Thyroid gland (tissue), 4 donors: ENCODE measurements at regions not wholly inside any gene's neighbourhood (a gene's known extent, or its start where the extent isn't known, plus 50 kb on each side); places are given as distances from the start of the nearest gene placed in this dataset.

ENCODE experiments used
- DNase-seq, 2 donors: peaks; one replicate each; pipeline ENCODE4 v3.0.0-alpha.2; 2019
- H3K27ac ChIP-seq, 3 donors: fragments of 200-600 bp; sonication (generic); 1 replicate in 2 of 3; 2 replicates in 1 of 3; pipeline ENCODE4 v1.5.1; 2016 to 2019; ENCODE audit warnings: mild to moderate bottlenecking in 1 of 3, moderate library complexity in 1 of 3
- H3K27me3 ChIP-seq: fragments of 200-600 bp; sonication (generic); one replicate; pipeline ENCODE4 v1.5.1; 2019
- H3K36me3 ChIP-seq, 2 donors: fragments of 200-600 bp; sonication (generic); one replicate each; pipeline ENCODE4 v1.5.1; 2016 to 2019
- H3K4me1 ChIP-seq, 2 donors: fragments of 200-600 bp; sonication (generic); one replicate each; pipeline ENCODE4 v1.5.1; 2017 to 2019
- H3K4me3 ChIP-seq, 3 donors: fragments of 200-600 bp; sonication (generic); replicated peaks in 1 of 3; 1 replicate in 2 of 3; 2 replicates in 1 of 3; pipeline ENCODE4 v1.5.1; 2016; ENCODE audit warnings: mild to moderate bottlenecking in 1 of 3
- H3K9me3 ChIP-seq: fragments of 200-600 bp; sonication (generic); one replicate; pipeline ENCODE4 v1.5.1; 2017
- CTCF ChIP-seq, 6 experiments: fragments of 200-600 bp in 3 of 6; fragments of 450-650 bp in 3 of 6; sonication (generic) in 3 of 6; IDR thresholded peaks; one replicate each; pipeline ENCODE4 v1.5.1; 2016 to 2019; ENCODE audit warnings: antibody characterized with exemption in 6 of 6, mild to moderate bottlenecking in 2 of 6, inconsistent platforms in 1 of 6, moderate library complexity in 1 of 6
- POLR2A ChIP-seq, 2 donors: fragments of 450-650 bp; IDR thresholded peaks; one replicate each; pipeline ENCODE4 v1.6.1; 2017; ENCODE audit warnings: antibody characterized with exemption in 2 of 2, mild to moderate bottlenecking in 2 of 2, moderate library complexity in 1 of 2
- WGBS, 2 donors: methylation state at CpG; one replicate each; pipeline ENCODE4 v1.1.5; 2017; 5-methylcytosine and 5-hydroxymethylcytosine counted together
- intact Hi-C: fragments of 100-400 bp; cut with DNase I; formaldehyde crosslinking; loops from one replicate; pipeline ENCODE4 v1.15.1; 2023

GRCh38 chr6:154664287-154664686 lies 68.9 kb upstream of the SCAF8 start:
- no peaks in the 10 kb centered on the region for H3K9me3 ChIP-seq
- no peak overlapping the region for H3K4me3 ChIP-seq
- no peak for TF ChIP-seq POLR2A (IDR thresholded peaks at IDR 0.05)
- TF ChIP-seq CTCF (IDR thresholded peaks at IDR 0.05), result no peak
- H3K4me1 ChIP-seq, result no peaks in the 10 kb centered on the region
- H3K27ac ChIP-seq, result no peak overlapping the region
- WGBS, 2 donors, result 91 to 97% methylated on average over 3 of the region's 3 CpGs
- DNase-seq, result no peak
- no peaks in the 10 kb centered on the region for H3K36me3 ChIP-seq
- intact Hi-C loops, result no loop called here
- no peaks in the 10 kb centered on the region for H3K27me3 ChIP-seq

- Histone ChIP-seq H3K27ac (no peak overlapping the region), H3K4me3 (no peak overlapping the region), H3K27me3 (no peaks in the 10 kb centered on the region), H3K4me1 (no peaks in the 10 kb centered on the region), H3K36me3 (no peaks in the 10 kb centered on the region), H3K9me3 (no peaks in the 10 kb centered on the region)
- TF ChIP-seq CTCF (IDR thresholded peaks at IDR 0.05) (no peak), POLR2A (IDR thresholded peaks at IDR 0.05) (no peak)
- no peak for DNase-seq
- WGBS, 2 donors, result 88 to 93% methylated on average over 2 of the region's 2 CpGs
- intact Hi-C loops, result no loop called here
These were observed 65.1 kb upstream of the SCAF8 start for GRCh38 chr6:154668156-154668555.

GRCh38 chr6:154672086-154672485 lies 61.1 kb upstream of the SCAF8 start:
- Histone ChIP-seq H3K27ac (no peak overlapping the region), H3K4me3 (no peak overlapping the region), H3K4me1 (no peaks in the 10 kb centered on the region), H3K27me3 (no peaks in the 10 kb centered on the region), H3K36me3 (no peaks in the 10 kb centered on the region), H3K9me3 (no peaks in the 10 kb centered on the region)
- no peak for DNase-seq
- intact Hi-C loops, result loop anchor here (10.0 kb wide), 2 partner anchors 63 to 503 kb away; partner anchors contain the start of gene SCAF8
- TF ChIP-seq POLR2A (IDR thresholded peaks at IDR 0.05) (no peak), CTCF (IDR thresholded peaks at IDR 0.05) (no peak)
- 54 to 67% methylated on average over 4 of the region's 4 CpGs for WGBS, 2 donors

- H3K4me1 ChIP-seq, result no peaks in the 10 kb centered on the region
- 80 to 89% methylated on average over 4 of the region's 4 CpGs for WGBS, 2 donors
- H3K27ac ChIP-seq, result no peak overlapping the region
- no peaks in the 10 kb centered on the region for H3K9me3 ChIP-seq
- TF ChIP-seq CTCF (IDR thresholded peaks at IDR 0.05), result no peak
- no peak for TF ChIP-seq POLR2A (IDR thresholded peaks at IDR 0.05)
- DNase-seq, result no peak
- intact Hi-C loops, result loop anchor here (10.0 kb wide), 2 partner anchors 61 to 501 kb away; partner anchors contain the start of gene SCAF8
- H3K36me3 ChIP-seq, result no peaks in the 10 kb centered on the region
- no peak overlapping the region for H3K4me3 ChIP-seq
- no peaks in the 10 kb centered on the region for H3K27me3 ChIP-seq
These were observed 59.3 kb upstream of the SCAF8 start for GRCh38 chr6:154673919-154674318.

- Histone ChIP-seq H3K27me3 (no peaks in the 10 kb centered on the region), H3K9me3 (no peaks in the 10 kb centered on the region), H3K27ac (no peak overlapping the region), H3K36me3 (no peaks in the 10 kb centered on the region), H3K4me3 (no peak overlapping the region), H3K4me1 (no peaks in the 10 kb centered on the region)
- WGBS, 2 donors, result 0 to 1% methylated on average over 4 of the region's 4 CpGs
- peak; percentile 87 to 90 for DNase-seq
- TF ChIP-seq POLR2A (IDR thresholded peaks at IDR 0.05), result no peak
- peak; percentile 96 to 100 (median 99) for TF ChIP-seq CTCF (IDR thresholded peaks at IDR 0.05)
- intact Hi-C loops, result loop anchor here (5.0 to 10.0 kb wide), 3 partner anchors 59 to 499 kb away; partner anchors contain the start of gene SCAF8
These were observed 57.6 kb upstream of the SCAF8 start for GRCh38 chr6:154675602-154676088.
